ENCODE measurements at regions not wholly inside any gene's neighbourhood (a gene's known extent, or its start where the extent isn't known, plus 50 kb on each side); places are given as distances from the start of the nearest gene placed in this dataset.
A peak's percentile ranks its signal among the peaks of the same experiment; 100 is the strongest.

DNA sequence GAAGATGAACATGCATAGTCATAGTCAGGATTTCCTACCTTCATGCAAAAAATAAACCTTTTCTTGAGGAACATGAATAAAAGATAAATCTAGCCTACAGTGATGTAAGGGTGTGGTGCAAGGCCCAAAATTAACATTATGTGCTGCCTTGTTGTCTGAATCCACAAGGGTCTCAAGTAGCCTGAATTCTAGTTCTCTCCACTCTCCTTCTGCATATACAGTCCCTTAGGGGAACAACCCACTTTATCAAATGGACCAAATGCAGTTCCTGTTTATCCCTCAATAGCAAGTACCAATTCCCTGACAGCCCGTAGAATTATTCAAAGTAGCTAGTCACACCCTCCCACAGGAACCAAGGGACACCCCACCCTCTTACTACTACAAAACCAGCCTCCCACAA, 284.0 kb downstream of the ZIC4 start:
- no peak overlapping the region for H3K4me3 ChIP-seq (ENCODE audit: low read depth, low read length)
- no peak for DNase-seq (ENCODE audit: low read depth)
- TF ChIP-seq, protein P1, sequence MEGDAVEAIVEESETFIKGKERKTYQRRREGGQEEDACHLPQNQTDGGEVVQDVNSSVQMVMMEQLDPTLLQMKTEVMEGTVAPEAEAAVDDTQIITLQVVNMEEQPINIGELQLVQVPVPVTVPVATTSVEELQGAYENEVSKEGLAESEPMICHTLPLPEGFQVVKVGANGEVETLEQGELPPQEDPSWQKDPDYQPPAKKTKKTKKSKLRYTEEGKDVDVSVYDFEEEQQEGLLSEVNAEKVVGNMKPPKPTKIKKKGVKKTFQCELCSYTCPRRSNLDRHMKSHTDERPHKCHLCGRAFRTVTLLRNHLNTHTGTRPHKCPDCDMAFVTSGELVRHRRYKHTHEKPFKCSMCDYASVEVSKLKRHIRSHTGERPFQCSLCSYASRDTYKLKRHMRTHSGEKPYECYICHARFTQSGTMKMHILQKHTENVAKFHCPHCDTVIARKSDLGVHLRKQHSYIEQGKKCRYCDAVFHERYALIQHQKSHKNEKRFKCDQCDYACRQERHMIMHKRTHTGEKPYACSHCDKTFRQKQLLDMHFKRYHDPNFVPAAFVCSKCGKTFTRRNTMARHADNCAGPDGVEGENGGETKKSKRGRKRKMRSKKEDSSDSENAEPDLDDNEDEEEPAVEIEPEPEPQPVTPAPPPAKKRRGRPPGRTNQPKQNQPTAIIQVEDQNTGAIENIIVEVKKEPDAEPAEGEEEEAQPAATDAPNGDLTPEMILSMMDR (IDR thresholded peaks at IDR 0.05; ENCODE audit: low read depth, low read length) = no peak
- TF ChIP-seq, protein P2, sequence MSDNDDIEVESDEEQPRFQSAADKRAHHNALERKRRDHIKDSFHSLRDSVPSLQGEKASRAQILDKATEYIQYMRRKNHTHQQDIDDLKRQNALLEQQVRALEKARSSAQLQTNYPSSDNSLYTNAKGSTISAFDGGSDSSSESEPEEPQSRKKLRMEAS (IDR thresholded peaks at IDR 0.05; ENCODE audit: low read depth, low read length) = no peak
- no peak for TF ChIP-seq MYC (IDR thresholded peaks at IDR 0.05; ENCODE audit: low read depth, low read length)
- TF ChIP-seq POLR2A (IDR thresholded peaks at IDR 0.05; ENCODE audit: extremely low read depth, insufficient read length) = no peak

DNA sequence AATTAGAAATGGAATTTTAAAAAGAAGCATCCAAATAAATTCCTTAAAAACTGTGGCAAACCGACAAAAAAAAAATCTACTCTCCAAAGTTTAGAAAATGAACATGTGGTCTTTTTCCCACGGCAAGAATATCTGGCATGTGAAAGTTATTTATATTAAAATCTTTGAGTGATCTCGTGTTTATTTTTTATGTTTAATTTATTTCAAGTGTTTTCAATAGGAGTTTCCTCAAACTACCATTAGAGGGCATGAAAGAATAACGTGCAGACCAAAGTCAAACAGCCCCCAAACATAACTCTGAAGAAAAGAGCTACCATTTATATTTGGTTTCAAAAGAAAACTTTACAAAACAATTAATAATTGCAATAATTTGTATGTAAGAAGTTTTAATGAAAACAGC, 286.4 kb downstream of the ZIC4 start:
- DNase-seq (ENCODE audit: low read depth) = peak; percentile 6
- no peak overlapping the region for H3K4me3 ChIP-seq (ENCODE audit: low read depth, low read length)
- TF ChIP-seq POLR2A (IDR thresholded peaks at IDR 0.05; ENCODE audit: extremely low read depth, insufficient read length) (no peak), MYC (IDR thresholded peaks at IDR 0.05; ENCODE audit: low read depth, low read length) (no peak)
- TF ChIP-seq, protein P2 (IDR thresholded peaks at IDR 0.05; ENCODE audit: low read depth, low read length) = no peak
- TF ChIP-seq, protein P1 (IDR thresholded peaks at IDR 0.05; ENCODE audit: low read depth, low read length) = no peak

DNA sequence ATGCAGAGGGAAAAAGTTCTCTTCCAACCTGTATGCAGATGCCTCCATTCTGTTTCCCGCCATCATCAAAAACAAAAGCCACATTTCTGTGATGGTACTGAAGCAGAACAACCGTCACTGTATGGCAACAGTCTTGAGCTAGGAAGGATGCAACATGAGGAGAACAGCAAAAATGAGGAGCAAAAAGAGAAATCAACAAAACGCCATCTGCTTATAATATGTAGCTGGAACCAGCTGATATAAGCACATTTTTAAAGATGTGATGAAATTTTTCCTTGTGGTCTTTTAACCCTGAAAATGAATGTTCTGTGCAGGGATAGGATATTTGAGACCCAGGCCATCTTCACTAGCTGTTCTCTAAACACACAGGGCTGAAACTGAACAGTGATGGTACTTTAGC, 287.0 kb downstream of the ZIC4 start:
- TF ChIP-seq, protein P2 (IDR thresholded peaks at IDR 0.05; ENCODE audit: low read depth, low read length) = no peak
- TF ChIP-seq POLR2A (IDR thresholded peaks at IDR 0.05; ENCODE audit: extremely low read depth, insufficient read length) (no peak), MYC (IDR thresholded peaks at IDR 0.05; ENCODE audit: low read depth, low read length) (no peak)
- H3K4me3 ChIP-seq (ENCODE audit: low read depth, low read length) = no peak overlapping the region
- DNase-seq (ENCODE audit: low read depth) = no peak

DNA sequence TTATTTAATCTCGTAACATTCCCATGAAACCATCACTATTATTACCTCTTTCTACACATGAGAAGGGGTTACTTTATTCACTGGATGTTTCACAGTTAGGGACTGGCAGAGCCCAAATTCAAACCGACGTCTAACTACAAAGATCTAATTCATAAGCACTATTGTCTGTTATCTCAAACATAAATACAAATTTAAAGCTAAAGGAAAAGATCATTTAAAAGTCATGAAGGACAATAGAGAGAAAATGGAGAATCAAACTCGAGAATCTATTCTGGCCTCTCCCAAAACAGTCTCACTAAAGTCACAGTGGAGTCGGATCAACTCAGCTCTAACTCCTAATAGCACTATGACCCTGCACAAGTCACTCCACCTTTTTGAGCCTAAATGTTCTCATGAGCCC, 287.7 kb downstream of the ZIC4 start:
- H3K4me3 ChIP-seq (ENCODE audit: low read depth, low read length) = no peak overlapping the region
- no peak for DNase-seq (ENCODE audit: low read depth)
- TF ChIP-seq MYC (IDR thresholded peaks at IDR 0.05; ENCODE audit: low read depth, low read length) = no peak
- TF ChIP-seq, protein P1 (IDR thresholded peaks at IDR 0.05; ENCODE audit: low read depth, low read length) = no peak
- TF ChIP-seq, protein P2 (IDR thresholded peaks at IDR 0.05; ENCODE audit: low read depth, low read length) = no peak
- no peak for TF ChIP-seq POLR2A (IDR thresholded peaks at IDR 0.05; ENCODE audit: extremely low read depth, insufficient read length)

DNA sequence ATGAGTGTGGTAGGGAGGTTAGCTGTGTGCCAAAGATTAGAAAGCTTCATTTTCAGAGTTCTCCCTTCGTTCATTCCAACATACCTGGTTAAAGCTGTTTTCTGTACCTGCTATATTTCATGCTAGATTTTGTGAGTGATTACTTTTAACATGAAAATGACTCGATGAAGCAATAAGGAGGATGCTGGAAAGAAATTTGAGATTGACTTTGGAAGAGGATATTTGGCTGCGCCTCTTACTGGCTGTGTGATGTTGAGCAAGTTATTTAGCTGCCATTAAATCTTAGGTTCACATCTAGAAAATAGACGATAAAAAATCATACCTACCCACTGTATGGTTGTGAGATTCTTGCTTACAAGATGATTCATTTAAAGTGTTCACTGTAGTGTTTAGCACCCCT, 288.7 kb downstream of the ZIC4 start:
- TF ChIP-seq POLR2A (IDR thresholded peaks at IDR 0.05; ENCODE audit: extremely low read depth, insufficient read length) (no peak), MYC (IDR thresholded peaks at IDR 0.05; ENCODE audit: low read depth, low read length) (no peak)
- TF ChIP-seq, protein P2 (IDR thresholded peaks at IDR 0.05; ENCODE audit: low read depth, low read length) = no peak
- TF ChIP-seq, protein P1 (IDR thresholded peaks at IDR 0.05; ENCODE audit: low read depth, low read length) = no peak
- no peak overlapping the region for H3K4me3 ChIP-seq (ENCODE audit: low read depth, low read length)

DNA sequence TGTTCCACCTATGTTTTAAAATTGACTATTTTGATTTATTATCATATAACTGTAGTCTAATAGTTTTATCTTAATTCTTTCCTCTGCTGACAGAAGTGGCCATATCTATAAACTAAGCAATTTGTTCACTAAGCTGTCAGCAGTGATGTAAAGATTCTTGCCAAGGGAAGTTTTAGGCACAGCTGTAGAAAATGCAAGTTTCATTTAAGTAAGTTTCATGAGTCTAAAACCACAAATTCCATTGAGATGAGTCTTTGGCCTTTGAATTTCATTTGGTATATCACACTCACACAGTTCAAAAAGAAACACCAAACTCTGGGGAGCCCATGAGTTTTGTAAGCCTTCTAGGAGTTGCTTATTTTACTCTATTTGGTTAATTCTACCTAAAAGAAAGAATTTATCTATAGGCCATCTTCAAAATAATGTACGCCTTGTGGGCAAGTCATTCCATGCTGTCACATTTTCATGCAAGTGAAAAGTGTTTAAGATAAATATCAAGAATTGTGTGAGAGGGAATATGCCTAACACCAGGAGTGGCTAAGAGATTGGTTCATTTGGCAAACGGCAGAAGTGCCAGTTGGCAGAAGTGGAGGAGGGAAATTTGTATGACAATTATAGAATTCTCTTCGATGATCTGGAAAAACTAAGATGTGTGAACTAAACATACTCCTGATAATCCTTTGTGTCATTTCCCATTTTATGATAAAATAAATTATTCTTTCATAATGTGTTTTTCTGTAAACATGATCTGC, 292.9 kb downstream of the ZIC4 start:
- no peak overlapping the region for H3K4me3 ChIP-seq (ENCODE audit: low read depth, low read length)
- TF ChIP-seq, protein P1 (IDR thresholded peaks at IDR 0.05; ENCODE audit: low read depth, low read length) = no peak
- TF ChIP-seq, protein P2 (IDR thresholded peaks at IDR 0.05; ENCODE audit: low read depth, low read length) = no peak
- TF ChIP-seq MYC (IDR thresholded peaks at IDR 0.05; ENCODE audit: low read depth, low read length) = no peak
- TF ChIP-seq POLR2A (IDR thresholded peaks at IDR 0.05; ENCODE audit: extremely low read depth, insufficient read length) = no peak
- no peak for DNase-seq (ENCODE audit: low read depth)

More for the DNA sequence above, 288.7 kb downstream of the ZIC4 start:
- DNase-seq (ENCODE audit: low read depth) = no peak
